ENCODE measurements at regions not wholly inside any gene's neighbourhood (a gene's known extent, or its start where the extent isn't known, plus 50 kb on each side); places are given as distances from the start of the nearest gene placed in this dataset.

DNA sequence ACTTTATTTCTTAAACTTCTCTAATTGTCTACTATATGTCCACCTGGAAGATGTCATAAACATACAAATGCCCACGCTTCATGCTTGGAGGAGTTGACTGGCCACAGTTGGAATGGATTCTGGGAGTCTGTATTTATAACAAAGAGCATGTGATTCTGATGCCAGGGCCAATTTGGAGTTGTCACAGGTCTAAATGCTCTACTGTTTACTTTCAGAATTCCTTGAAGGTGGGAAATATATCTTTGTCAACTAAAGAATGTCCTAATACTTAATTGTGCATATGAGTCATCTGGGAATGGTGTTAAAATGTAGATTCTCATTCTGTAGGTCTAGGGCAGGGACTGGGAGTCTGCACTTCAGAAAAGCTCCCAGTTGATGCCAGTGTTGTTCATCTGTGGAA is 196.1 kb downstream of the ANXA1 start:
- TF ChIP-seq, protein P1, sequence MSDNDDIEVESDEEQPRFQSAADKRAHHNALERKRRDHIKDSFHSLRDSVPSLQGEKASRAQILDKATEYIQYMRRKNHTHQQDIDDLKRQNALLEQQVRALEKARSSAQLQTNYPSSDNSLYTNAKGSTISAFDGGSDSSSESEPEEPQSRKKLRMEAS (IDR thresholded peaks at IDR 0.05; ENCODE audit: insufficient read depth, insufficient read length) = no peak
- TF ChIP-seq POLR2A (IDR thresholded peaks at IDR 0.05; ENCODE audit: low read depth, low read length) = no peak
- TF ChIP-seq CTCF (IDR thresholded peaks at IDR 0.05; ENCODE audit: extremely low read depth in 1 of 2, insufficient read depth in 1 of 2, low read depth in 1 of 2, low read length in 2 of 2) = no peak
- TF ChIP-seq MYC (IDR thresholded peaks at IDR 0.05; ENCODE audit: low read depth, low read length) = no peak

All from endothelial cell of umbilical vein (primary cell).